ENCODE measurements at regions not wholly inside any gene's neighbourhood (a gene's known extent, or its start where the extent isn't known, plus 50 kb on each side); places are given as distances from the start of the nearest gene placed in this dataset.

DNA sequence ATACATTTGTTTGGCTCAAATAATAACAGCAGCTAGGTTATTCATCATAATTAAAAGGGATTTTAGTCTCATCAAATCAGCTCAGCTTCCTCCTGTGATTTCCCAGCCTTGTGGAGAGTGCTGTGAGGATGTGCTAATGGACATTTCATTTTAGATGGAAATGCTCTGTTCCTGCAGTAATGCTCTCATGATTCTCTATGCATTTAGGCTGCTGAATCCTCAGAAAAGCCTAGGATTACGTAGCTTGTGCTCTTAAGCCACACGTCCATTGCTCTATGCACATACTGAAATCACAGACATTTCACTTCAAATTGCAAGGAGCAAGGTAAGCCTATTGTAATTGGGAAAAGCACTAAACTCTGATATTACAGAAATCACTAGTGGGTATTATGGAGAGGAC is 226.6 kb upstream of the TMEM260 start:
- TF ChIP-seq, protein P1, sequence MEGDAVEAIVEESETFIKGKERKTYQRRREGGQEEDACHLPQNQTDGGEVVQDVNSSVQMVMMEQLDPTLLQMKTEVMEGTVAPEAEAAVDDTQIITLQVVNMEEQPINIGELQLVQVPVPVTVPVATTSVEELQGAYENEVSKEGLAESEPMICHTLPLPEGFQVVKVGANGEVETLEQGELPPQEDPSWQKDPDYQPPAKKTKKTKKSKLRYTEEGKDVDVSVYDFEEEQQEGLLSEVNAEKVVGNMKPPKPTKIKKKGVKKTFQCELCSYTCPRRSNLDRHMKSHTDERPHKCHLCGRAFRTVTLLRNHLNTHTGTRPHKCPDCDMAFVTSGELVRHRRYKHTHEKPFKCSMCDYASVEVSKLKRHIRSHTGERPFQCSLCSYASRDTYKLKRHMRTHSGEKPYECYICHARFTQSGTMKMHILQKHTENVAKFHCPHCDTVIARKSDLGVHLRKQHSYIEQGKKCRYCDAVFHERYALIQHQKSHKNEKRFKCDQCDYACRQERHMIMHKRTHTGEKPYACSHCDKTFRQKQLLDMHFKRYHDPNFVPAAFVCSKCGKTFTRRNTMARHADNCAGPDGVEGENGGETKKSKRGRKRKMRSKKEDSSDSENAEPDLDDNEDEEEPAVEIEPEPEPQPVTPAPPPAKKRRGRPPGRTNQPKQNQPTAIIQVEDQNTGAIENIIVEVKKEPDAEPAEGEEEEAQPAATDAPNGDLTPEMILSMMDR (IDR thresholded peaks at IDR 0.05) = no peak
- no peak for TF ChIP-seq POLR2A (IDR thresholded peaks at IDR 0.05)

All from heart left ventricle (tissue), 13 donors.